ENCODE measurements at regions not wholly inside any gene's neighbourhood (a gene's known extent, or its start where the extent isn't known, plus 50 kb on each side); places are given as distances from the start of the nearest gene placed in this dataset.
"Not testable (repeated sequence)": the region's sequence is repeated elsewhere in the genome, so short reads cannot be mapped to it uniquely, and the experiment has no call there.

DNA sequence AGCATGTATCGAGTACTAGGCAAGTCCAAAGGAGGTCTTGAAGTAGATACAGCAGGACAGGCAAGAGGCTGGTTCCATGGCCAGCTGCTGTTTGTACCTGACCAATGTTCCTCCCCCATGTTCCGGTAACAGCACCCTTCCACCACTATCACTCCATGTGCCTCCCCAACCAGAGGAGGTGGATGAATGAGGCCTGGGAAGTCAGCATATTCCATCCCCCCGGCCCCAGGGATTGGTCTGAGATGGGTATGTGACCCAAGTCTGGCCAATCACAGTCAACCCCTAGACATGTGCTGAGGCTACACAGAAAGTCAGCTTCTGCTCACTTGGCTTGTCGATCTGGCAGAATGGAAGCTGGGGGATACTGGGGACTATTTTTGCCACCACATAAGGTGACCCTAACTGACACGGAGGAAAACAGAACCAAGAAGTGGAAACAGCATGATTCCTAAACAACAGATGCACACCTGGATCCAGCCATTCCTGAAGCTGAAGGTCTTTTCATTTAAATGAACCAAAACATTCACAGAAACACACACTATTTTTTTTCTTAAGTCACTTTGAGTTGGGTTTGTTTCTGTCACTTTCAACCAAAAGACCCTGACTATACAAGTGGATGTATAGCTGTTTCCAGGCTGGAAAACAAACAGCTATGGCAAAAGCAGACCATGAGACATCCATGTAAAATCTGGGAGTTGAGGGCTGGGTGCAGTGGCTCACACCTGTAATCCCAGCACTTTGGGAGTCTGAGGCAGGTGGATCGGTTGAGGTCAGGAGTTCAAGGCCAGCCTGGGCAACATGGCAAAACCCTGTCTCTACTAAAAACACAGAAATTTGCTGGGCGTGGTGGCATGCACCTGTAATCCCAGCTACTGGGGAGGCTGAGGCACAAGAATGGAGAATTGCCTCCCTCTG lies 70.4 kb upstream of the PTPN1 start:
- no peak for FAIRE-seq
- DNase-seq (ENCODE audit: low spot score) = no peak

- FAIRE-seq (no peak), DNase-seq (ENCODE audit: low spot score) (no peak)
These were observed 67.7 kb upstream of the PTPN1 start for GRCh38 chr20:50442512-50442911.

GRCh38 chr20:50445354-50446151 lies 64.6 kb upstream of the PTPN1 start:
- no peak for DNase-seq (ENCODE audit: low spot score)
- FAIRE-seq = no peak

- DNase-seq (ENCODE audit: low spot score) = no peak
- FAIRE-seq = peak; percentile 62
These were observed 63.7 kb upstream of the PTPN1 start for GRCh38 chr20:50446351-50447101.

DNA sequence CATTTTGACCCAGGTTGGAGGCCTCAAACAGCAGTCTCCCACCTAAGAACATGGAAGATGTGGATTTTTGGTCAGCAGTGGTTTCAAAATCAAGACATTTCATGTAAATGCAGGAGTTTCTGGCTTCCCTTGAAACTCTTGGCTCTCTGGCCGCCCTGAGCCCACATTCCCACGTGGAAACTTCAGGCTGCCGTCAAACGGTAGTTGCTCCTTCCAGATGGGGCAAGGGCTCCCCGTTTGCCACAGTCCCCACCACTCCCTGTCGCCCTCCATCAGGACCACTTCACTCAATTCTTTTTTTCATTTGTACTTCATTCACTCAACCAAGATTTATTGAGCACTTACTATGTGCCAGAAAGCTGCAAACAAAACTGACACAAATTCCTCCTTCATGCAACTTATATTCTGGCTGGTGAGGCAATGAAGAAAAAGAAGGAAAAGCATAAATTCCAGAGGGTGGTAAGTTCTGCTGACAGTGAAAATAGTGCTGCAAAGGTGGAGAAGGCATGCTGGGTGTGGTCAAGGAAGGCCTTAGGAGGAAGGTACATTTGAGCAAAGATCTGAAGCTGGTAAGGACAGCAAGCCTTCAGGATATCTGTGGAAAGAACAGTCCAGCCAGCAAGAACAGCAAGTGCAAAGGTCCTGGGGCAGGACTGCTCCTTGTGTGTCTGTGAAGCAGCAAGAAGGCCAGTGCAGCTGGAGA lies 62.9 kb upstream of the PTPN1 start:
- FAIRE-seq = peak; percentile 13
- no peak for DNase-seq (ENCODE audit: low spot score)

DNA sequence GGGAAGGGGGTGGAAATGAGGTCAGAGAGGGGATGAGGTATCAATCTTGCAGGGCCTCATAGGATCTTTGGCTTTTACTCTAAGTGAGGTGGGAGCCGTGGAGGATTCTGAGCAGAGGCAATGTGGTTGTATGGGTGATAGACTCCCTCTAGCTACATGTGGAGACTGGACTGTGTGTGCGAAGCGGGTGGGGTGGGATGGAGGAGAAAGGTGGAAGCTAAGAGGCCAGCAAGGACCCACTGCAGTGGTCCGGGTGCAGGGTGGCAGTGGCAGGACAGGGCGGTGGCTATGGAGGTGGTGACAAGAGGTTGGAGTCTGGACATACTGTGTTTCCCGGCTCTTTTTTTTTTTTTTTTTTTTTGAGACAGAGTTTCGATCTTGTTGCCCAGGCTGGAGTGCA lies 62.4 kb upstream of the PTPN1 start:
- FAIRE-seq = no peak
- no peak for DNase-seq (ENCODE audit: low spot score)

- FAIRE-seq (peak; percentile 35), DNase-seq (ENCODE audit: low spot score) (peak; percentile 80)
These were observed 61.4 kb upstream of the PTPN1 start for GRCh38 chr20:50448625-50449403.

DNA sequence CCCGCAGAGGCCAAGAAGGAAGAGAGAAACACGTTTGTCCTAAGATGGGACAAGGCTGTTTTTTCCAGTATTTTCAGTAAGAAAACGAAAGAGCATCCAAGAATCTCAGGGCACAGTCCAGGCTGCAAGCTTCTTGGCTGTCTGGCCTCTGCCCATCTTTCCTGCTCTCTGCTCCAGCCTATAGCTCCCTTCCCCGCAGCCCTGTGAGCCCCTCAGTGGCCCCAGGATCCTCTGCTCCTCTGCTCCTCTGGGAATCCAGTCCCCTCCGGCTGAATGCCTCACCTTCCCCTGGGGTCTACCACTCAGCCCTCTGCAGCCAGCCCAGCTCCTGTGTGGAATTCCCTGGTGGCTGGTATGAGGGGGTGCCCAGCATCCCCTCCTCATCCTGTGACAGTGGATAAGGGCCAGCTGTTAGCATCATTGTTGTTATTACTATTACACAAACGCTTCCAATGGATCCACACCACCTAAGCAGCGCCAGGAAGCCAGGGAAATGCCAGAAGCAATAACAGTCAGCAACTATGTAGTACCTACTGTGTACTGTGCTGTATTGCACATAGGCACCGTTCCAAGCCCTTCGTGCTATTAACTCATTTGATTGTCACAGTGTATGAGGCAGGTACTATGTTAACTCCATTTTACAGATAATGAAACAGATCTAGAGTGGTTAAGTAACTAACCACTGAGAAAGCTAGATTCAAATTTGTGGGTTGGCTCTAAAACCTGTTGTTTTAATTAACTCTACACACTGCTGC lies 60.3 kb upstream of the PTPN1 start:
- DNase-seq (ENCODE audit: low spot score) (no peak), FAIRE-seq (no peak)

DNA sequence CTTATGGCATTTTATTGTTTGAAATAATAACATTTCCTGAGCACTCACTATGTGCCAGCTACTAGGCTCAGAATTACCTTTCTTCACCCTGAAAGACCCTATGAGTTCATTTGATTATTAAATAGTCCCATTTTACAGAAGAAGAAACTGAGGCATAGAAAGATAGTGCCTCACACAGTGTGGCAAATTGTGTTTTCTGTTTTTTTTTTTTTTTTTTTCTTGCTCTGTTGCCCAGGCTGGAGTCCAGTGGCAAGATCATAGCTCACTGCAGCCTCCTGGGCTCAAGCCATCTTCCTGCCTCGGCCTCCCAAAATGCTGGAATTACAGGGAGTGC lies 59.7 kb upstream of the PTPN1 start:
- no peak for DNase-seq (ENCODE audit: low spot score)
- no peak for FAIRE-seq

DNA sequence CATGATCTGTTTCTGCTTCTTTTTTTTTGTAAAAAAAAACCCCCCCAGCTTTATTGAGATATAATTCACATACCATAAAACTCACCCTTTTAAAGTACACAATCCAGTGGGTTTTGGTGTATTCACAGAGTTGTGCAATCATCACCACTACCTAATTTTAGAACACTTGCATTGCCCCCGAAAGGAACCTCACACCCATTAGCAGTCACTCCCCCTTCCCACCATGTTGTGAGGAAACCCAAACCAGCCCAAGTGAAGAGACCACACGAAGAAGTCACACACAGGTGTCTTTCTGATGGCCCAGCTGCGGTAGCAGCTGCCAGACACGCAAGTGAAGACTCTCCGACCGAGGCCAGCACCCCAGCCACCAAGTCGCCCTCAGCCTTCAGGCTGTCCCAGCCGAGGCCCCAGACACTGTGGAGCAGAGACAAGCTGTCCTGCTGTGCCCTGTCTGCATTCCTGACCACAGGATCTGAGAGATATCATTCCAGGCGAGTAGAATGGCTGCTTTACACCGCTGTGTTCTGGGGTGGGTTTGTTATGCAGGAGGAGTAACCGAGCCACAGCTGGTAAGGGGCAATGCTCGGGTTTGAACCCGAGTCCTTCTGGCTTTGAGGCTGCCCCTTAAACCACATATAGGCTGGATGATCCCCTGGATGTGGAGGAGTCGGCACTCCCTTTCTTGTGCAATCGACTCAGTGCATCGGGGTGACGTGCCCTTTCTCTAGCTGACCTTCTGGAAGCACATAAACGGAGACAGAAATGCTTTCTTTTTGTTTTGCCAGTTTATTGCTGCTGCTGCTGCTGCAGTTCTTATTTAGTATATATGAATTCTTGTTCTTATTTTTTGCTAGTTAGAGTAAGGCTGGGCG lies 59.1 kb upstream of the PTPN1 start:
- peak; percentile 46 for DNase-seq (ENCODE audit: low spot score)
- no peak for FAIRE-seq

DNA sequence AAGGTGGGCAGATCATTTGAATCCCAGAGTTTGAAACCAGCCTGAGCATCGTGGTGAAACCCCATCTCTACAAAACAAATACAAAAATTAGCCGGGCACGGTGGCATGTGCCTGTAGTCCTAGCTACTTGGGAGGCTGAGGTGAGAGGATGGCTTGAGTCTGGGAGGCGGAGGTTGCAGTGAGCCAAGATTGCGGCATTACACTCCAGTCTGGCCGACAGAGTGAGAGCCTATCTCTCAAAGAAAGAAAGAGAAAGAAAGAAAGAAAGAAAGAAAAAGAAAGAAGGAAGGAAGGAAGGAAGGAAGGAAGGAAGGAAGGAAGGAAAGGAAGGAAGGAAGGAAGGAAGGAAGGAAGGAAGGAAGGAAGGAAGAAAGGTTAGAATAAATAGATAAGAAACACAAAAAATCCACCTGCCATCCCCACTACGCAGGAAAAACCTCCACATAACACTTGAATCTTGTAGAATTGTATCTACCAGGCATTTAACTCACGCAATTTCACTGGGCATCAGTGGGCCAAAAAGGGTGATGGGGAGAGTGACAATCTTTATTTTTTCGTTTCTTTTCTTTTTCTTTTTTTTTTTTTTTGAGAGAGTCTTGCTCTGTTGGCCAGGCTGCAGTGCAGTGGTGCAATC lies 58.3 kb upstream of the PTPN1 start:
- not testable (repeated sequence) for DNase-seq (ENCODE audit: low spot score); FAIRE-seq

- DNase-seq (ENCODE audit: low spot score) (no peak), FAIRE-seq (no peak)
These were observed 56.5 kb upstream of the PTPN1 start for GRCh38 chr20:50453533-50454244.

DNA sequence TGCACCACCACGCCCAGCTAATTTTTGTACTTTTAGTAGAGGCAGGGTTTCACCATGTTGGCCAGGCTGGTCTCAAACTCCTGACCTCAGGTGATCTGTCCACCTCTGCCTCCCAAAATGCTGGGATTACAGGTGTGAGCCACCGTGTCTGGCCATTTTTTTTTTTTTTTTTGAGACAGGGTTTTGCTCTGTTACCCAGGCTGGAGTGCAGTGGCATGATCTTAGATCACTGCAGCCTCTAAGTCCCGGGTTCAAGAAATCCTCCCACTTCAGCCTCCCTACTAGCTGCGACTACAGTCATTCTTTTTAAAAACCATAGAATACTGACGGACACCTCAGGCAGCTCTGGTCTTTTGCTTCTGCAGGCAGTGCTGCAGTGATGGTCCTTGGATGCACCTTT lies 54.9 kb upstream of the PTPN1 start:
- DNase-seq (ENCODE audit: low spot score); FAIRE-seq: not testable (repeated sequence)

DNA sequence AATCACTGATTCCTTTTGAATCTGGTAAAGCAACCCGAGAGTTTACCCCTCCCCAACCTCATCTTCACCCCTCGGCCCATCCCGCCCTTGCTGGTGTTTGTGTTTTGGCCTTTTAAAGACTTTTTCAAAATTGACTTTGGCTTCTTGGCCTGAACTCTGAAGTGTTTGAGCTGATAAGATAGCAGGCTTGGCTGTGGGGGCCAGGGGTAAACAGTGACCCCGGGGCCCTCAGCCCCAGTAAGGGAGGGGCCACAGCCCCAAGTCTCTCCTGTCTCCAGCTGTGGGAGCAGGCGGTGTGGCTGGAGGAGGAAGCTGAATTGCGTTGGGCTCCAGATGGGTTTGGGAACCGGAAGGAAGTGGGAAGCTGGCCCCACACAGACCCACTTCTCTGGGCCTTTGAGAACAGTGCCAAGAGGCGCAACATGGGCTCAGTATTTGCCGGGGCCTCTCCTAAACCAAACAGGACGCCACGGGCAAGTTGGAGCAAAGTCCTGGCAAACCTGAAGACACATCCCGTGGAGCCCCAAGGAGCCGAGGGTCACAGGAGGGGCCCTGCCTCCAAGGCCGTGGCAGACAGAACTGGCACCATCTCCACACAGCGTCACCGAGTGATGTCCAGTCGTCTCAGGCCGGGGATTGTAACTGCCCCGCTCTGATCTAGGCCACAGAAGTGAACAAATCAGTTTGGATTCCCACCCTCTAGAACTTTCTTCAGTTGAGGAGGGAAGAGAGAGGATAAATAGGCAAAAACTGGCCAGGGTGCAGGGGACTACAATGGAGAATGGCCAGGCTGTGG lies 54.3 kb upstream of the PTPN1 start:
- FAIRE-seq (no peak), DNase-seq (ENCODE audit: low spot score) (no peak)

DNA sequence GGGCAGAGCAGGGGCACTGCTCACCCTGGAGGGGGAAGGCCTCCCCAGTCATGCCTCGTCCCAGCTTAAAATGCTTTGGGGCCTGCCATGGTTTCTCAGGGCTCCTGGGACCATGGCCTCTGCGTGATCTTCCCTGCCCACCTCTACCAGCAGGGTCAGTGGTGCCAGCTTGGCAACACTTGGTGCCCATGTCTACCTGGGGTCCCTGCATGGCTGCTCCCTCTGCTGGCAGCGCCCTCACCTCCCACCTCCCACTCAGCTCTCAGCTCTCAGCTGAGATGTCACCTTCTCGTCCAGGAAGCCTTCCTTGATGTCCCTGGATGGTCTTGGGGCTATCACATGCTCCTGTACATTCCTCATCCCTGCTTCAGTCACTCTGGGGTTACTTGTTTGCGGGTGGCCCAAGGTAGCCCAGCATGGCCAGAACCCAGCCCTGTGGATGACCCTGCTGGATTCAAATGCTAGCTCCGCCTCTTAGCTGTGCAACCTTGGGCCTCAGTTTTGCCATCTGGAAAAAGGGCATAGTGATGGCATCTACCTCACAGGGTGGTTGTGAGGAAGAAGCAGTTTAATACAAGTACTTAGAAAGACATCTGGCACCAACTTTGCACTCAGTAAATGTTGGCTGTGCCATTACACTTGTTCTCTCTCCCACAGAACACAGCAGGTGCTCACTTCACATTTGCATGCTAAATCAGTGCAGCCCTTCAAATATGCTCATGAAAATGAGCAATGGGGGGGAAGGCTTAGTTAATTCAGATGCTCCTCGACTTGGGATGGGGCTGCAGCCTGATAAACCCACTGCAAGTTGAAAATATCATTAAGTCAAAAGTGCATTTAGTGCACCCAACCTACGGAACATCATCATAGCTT lies 53.5 kb upstream of the PTPN1 start:
- no peak for FAIRE-seq

More for the DNA sequence above, 53.5 kb upstream of the PTPN1 start:
- no peak for DNase-seq (ENCODE audit: low spot score)

All from urothelium cell line (cell line).